MCF 10A (cell line): ENCODE measurements at regions not wholly inside any gene's neighbourhood (a gene's known extent, or its start where the extent isn't known, plus 50 kb on each side); places are given as distances from the start of the nearest gene placed in this dataset.

Experiments used
- BruUV-seq: library from RNA; stranded (reverse); fragments of 400-500 nt; replicated peaks from 2 replicates; lab custom pipeline; 2021; lab: Mats Ljungman, UMichigan
- CTCF ChIA-PET: fragments of 300-600 bp; sonication (Branson Sonifier 250); formaldehyde crosslinking; extraction: SDS; loops from one replicate; lab custom pipeline; 2021; ENCODE audit warnings: antibody characterized with exemption, inconsistent platforms; lab: Yijun Ruan, JAX
- POLR2A ChIA-PET: fragments of 300-600, 350-650 bp; sonication (Branson Sonifier 250); formaldehyde crosslinking; extraction: SDS; loops from one replicate; lab custom pipeline; 2020; ENCODE audit warnings: antibody characterized with exemption, inconsistent platforms; lab: Yijun Ruan, JAX
- DNase-seq: peaks from one replicate; pipeline ENCODE4 v3.0.0-alpha.2; 2018; ENCODE audit not compliant: unreplicated experiment
- H3K27ac Mint-ChIP-seq: one replicate; pipeline ENCODE4 v1.8.0; 2022; ENCODE audit warnings: mild to moderate bottlenecking, low read depth, mixed read lengths; ENCODE audit not compliant: unreplicated experiment
- H3K27me3 Mint-ChIP-seq: one replicate; pipeline ENCODE4 v1.8.0; 2022; ENCODE audit warnings: mixed read lengths; ENCODE audit not compliant: insufficient read depth, unreplicated experiment
- H3K36me3 Mint-ChIP-seq: one replicate; pipeline ENCODE4 v1.8.0; 2022; ENCODE audit warnings: mild to moderate bottlenecking, moderate library complexity, mixed read lengths; ENCODE audit not compliant: insufficient read depth, unreplicated experiment
- H3K4me1 Mint-ChIP-seq: one replicate; pipeline ENCODE4 v1.8.0; 2022; ENCODE audit warnings: mixed read lengths; ENCODE audit not compliant: insufficient read depth, unreplicated experiment
- H3K4me3 Mint-ChIP-seq: one replicate; pipeline ENCODE4 v1.8.0; 2022; ENCODE audit warnings: mild to moderate bottlenecking, moderate library complexity, mixed read lengths; ENCODE audit not compliant: unreplicated experiment
- H3K9me3 Mint-ChIP-seq: one replicate; pipeline ENCODE4 v1.8.0; 2022; ENCODE audit warnings: mixed read lengths; ENCODE audit not compliant: unreplicated experiment
- CTCF ChIP-seq: fragments of 200-600 bp; IDR thresholded peaks from one replicate; pipeline ENCODE4 v1.8.0; 2022; ENCODE audit warnings: antibody characterized with exemption, mild to moderate bottlenecking; ENCODE audit not compliant: unreplicated experiment
- intact Hi-C: fragments of 100-400 bp; cut with micrococcal nuclease; formaldehyde crosslinking; loops from 2 replicates; pipeline ENCODE4 v1.14.1; 2022

GRCh38 chr9:18235181-18235908 lies 238.6 kb upstream of the ADAMTSL1 start:
- Mint-ChIP-seq H3K4me3 (no peak overlapping the region), H3K36me3 (peaks cover 7% of the 10 kb centered on the region), H3K27me3 (no peaks in the 10 kb centered on the region), H3K4me1 (peaks cover 33% of the 10 kb centered on the region), H3K27ac (no peak overlapping the region), H3K9me3 (no peaks in the 10 kb centered on the region)
- TF ChIP-seq CTCF: no peak
- BruUV-seq: no TSS peak
- intact Hi-C loops: no loop called here
- DNase-seq: no peak
- ChIA-PET CTCF (interaction anchor here (0.7 to 2.3 kb wide), 4 partner anchors 19 to 794 kb away, joined by 3 to 10 read pairs (median 4); no protein-coding TSS in a partner anchor), POLR2A (interaction anchor here (1.3 kb wide), 1 partner anchor 20 kb away, joined by 4 read pairs; no protein-coding TSS in a partner anchor)

GRCh38 chr9:18236336-18236735 lies 237.6 kb upstream of the ADAMTSL1 start:
- ChIA-PET CTCF (interaction anchor here (0.7 to 2.6 kb wide), 7 partner anchors 11 to 793 kb away, joined by 3 to 10 read pairs (median 4); no protein-coding TSS in a partner anchor), POLR2A (interaction anchor here (1.0 kb wide), 1 partner anchor 8 kb away, joined by 3 read pairs; no protein-coding TSS in a partner anchor)
- Mint-ChIP-seq H3K27ac (no peak overlapping the region), H3K4me1 (peaks cover 33% of the 10 kb centered on the region), H3K36me3 (peaks cover 7% of the 10 kb centered on the region), H3K27me3 (no peaks in the 10 kb centered on the region), H3K4me3 (no peak overlapping the region), H3K9me3 (peaks cover 5% of the 10 kb centered on the region)
- BruUV-seq: no TSS peak
- TF ChIP-seq CTCF: no peak
- no peak for DNase-seq
- intact Hi-C loops: no loop called here

- peaks cover 7% of the 10 kb centered on the region for H3K9me3 Mint-ChIP-seq
- ChIA-PET POLR2A (interaction anchor here (1.0 to 1.3 kb wide), 2 partner anchors 156 to 811 kb away, joined by 4 to 5 read pairs; partner anchors contain the start of gene RRAGA), CTCF (interaction anchor here (0.6 to 2.6 kb wide), 7 partner anchors 9 to 1237 kb away, joined by 3 to 7 read pairs (median 4); no protein-coding TSS in a partner anchor)
- H3K27me3 Mint-ChIP-seq: no peaks in the 10 kb centered on the region
- peak overlapping the region; percentile 88 for H3K27ac Mint-ChIP-seq
- no peak for DNase-seq
- no TSS peak for BruUV-seq
- peak overlapping the region; percentile 55 for H3K4me3 Mint-ChIP-seq
- peaks cover 33% of the 10 kb centered on the region for H3K4me1 Mint-ChIP-seq
- peaks cover 7% of the 10 kb centered on the region for H3K36me3 Mint-ChIP-seq
- no peak for TF ChIP-seq CTCF
- intact Hi-C loops: loop anchor here (2.0 kb wide), 1 partner anchor 37 kb away; no protein-coding TSS in a partner anchor
Observed at GRCh38 chr9:18237776-18238175, 236.2 kb upstream of the ADAMTSL1 start.

- no peaks in the 10 kb centered on the region for H3K27me3 Mint-ChIP-seq
- intact Hi-C loops: loop anchor here (2.0 kb wide), 1 partner anchor 37 kb away; no protein-coding TSS in a partner anchor
- ChIA-PET CTCF (interaction anchor here (0.6 to 2.6 kb wide), 7 partner anchors 9 to 1236 kb away, joined by 3 to 7 read pairs (median 3); no protein-coding TSS in a partner anchor), POLR2A (interaction anchor here (1.0 to 1.3 kb wide), 2 partner anchors 156 to 810 kb away, joined by 4 to 5 read pairs; partner anchors contain the start of gene RRAGA)
- peak overlapping the region; percentile 55 for H3K4me3 Mint-ChIP-seq
- H3K9me3 Mint-ChIP-seq: peaks cover 12% of the 10 kb centered on the region
- no TSS peak for BruUV-seq
- H3K27ac Mint-ChIP-seq: peak overlapping the region; percentile 88
- no peak for TF ChIP-seq CTCF
- H3K4me1 Mint-ChIP-seq: peaks cover 33% of the 10 kb centered on the region
- DNase-seq: peak; percentile 93
- peaks cover 5% of the 10 kb centered on the region for H3K36me3 Mint-ChIP-seq
Observed at GRCh38 chr9:18238254-18238653, 235.7 kb upstream of the ADAMTSL1 start.
